ENCODE measurements at regions not wholly inside any gene's neighbourhood (a gene's known extent, or its start where the extent isn't known, plus 50 kb on each side); places are given as distances from the start of the nearest gene placed in this dataset.
"Not testable (repeated sequence)": the region's sequence is repeated elsewhere in the genome, so short reads cannot be mapped to it uniquely, and the experiment has no call there.

DNA sequence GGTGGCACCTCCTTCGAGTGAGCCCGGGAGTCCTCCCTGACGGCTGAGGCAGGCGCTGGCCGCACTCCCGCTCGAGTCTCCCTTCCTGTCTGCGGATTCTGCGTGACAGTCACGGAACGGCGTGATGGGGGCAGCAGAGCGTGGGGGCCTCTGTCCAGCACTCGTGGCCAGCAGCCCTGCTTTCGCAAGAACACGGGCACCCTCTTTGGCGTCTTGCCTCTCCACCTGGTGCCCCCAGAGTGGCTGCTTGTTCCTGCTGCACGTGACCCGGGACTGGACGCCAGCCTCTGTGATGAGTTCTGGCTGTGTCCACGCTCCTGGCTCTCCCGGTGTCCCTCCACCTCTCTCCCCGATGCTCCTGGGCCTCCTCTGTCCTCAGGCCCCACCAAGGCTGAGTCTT, 136.9 kb downstream of the TMEM121 start:
- not testable (repeated sequence) for DNase-seq

- not testable (repeated sequence) for DNase-seq
These were observed 137.6 kb downstream of the TMEM121 start for GRCh38 chr14:105663818-105664596.

DNA sequence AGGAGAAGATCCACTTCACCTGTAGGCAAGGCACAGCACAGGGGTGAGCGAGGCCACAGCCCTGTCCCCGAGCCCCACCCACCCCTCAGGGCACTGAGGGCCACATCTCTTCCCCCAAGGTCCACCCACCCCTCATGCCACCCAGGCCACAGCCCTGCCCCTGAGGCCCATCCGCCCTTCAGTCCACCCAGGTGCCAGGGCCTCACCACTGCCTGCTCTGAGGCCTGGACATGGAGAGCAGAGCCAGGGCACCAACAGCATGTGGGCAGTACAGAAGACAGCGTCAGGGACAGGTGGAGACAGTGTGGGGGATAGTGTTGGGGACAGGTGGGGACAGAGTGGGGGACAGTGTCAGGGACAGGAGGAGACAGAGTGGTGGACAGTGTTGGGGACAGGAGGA, 138.3 kb downstream of the TMEM121 start:
- no peak for DNase-seq

DNA sequence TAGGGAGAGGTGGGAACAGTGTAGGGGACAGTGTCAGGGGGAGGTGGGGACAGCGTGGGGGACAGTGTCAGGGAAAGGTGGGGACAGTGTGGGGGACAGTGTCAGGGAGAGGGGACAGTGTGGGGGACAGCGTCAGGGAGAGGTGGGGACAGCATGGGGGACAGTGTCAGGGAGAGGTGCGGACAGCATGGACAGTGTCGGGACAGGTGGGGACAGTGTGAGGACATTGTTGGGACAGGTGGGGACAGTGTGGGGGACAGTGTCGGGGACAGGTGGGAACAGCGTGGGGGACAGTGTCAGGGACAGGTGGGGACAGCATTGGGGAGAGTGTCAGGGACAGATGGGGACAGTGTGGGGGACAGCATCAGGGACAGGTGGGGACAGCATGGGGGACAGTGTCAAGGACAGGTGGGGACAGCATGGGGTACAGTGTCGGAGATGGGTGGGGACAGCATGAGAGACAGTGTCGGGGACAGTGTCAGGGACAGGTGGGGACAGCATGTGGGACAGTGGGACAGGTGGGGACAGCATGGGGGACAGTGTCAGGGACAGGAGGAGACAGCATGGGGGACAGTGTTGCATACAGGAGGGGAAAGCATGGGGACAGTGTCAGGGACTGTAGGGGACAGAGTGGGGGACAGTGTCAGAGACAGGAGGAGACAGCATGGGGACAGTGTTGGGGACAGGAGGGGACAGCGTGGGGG, 139.0 kb downstream of the TMEM121 start:
- no peak for DNase-seq

DNA sequence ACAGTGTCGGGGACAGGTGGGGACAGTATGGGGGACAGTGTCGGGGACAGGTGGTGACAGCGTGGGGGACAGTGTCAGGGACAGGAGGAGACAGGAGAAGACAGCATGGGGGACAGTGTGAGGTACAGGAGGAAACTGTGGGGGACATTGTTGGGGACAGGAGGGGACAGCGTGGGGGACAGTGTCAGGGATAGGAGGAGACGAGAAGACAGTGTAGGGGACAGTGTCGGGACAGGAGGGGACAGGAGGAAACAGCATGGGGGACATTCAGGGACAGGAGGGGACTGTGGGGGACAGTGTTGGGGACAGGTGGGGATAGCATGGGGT, 139.5 kb downstream of the TMEM121 start:
- no peak for DNase-seq

DNA sequence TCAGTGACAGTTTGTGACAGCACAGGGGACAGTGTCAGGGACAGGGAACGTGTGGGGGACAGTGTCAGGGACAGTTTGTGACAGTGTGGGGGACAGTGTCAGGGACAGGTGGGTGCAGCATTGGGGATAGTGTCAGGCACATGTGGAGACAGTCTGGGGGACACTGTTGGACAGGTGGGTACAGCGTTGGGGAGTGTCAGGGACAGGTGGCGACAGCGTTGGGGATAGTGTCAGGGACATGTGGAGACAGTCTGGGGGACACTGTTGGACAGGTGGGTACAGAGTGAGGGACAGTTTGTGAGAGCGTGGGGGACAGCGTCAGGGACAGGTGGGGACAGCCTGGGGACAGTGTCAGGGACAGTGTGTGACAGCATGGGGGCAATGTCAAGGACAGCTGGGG, 140.0 kb downstream of the TMEM121 start:
- no peak for DNase-seq

- not testable (repeated sequence) for DNase-seq
These were observed 140.7 kb downstream of the TMEM121 start for GRCh38 chr14:105666991-105667662.

- DNase-seq = not testable (repeated sequence)
These were observed 141.3 kb downstream of the TMEM121 start for GRCh38 chr14:105667663-105668020.

GRCh38 chr14:105668021-105668420, 141.6 kb downstream of the TMEM121 start:
- not testable (repeated sequence) for DNase-seq

- not testable (repeated sequence) for DNase-seq
These were observed 142.3 kb downstream of the TMEM121 start for GRCh38 chr14:105668471-105669230.

GRCh38 chr14:105669231-105669610, 142.8 kb downstream of the TMEM121 start:
- DNase-seq = not testable (repeated sequence)

DNA sequence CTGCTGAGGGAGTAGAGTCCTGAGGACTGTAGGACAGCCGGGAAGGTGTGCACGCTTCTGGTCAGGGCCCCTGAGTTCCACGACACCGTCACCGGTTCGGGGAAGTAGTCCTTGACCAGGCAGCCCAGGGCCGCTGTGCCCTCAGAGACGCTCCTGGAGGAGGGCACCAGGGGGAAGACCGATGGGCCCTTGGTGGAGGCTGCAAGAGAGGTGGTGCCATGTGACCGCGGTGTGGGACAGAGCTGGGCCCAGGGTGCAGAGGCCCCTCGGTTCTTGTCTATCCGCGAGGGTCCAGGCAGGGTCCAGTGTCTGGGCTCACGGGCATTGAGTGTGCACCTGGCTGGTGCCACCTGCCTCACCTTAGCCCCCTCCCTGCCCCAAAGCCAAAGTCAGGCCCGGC, 143.3 kb downstream of the TMEM121 start:
- DNase-seq = not testable (repeated sequence)

- DNase-seq = not testable (repeated sequence)
These were observed 146.2 kb downstream of the TMEM121 start for GRCh38 chr14:105672450-105673200.

- not testable (repeated sequence) for DNase-seq
These were observed 149.1 kb downstream of the TMEM121 start for GRCh38 chr14:105675433-105675832.

DNA sequence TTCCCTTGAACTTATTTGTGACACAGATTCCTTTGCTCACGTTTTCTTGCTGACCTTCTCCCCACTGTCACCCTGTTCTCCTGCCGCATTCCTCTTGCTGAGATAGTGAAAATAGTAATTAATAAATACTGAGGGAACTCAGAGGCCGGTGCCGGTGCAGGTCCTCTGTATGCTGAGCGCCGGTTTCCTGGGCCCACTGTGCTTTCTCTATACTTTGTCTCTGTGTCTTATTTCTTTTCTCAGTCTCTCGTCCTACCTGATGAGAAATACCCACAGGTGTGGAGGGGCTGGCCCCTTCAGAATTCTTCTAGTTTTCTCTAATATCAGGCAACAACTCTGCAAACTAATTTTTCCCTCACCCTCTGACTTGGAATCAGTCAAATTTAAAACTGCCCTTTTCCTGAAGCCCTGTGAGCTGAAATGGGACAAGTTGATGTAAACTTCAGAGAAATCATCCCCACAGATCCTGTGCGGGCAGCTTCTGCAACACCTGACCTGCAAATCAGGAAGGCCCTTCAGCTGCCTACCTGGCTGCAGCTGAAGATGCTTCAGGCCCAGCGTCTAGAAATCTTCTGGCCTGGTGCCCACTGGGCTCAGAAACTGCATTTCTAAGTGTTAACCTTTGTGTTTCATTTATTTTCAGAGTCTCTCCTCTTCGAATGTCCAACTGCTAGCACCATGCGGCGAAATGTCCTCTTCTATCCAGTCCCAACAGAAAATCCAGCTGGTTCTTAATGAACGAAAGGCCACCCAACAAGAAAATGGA, 149.7 kb downstream of the TMEM121 start:
- not testable (repeated sequence) for DNase-seq

DNA sequence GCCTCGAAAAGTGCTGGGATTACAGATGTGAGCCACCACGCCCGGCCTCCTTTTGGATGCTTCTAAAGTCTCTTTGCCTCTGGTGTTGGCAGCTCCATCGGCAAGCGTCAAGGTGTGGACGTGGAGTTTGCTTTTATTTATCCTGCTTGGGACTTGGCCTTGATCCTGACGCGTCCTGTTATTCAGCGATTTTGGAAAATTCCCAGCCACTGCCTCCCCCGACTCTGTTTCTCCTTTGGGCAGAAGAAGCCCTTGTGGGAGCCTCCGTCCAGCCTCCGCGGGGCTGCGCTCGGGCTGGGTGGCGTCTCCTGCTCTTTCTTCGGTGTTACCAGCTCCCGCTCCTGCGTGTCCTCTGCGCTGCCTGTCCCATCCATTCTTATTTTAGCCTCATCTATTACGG, 151.7 kb downstream of the TMEM121 start:
- not testable (repeated sequence) for DNase-seq

GRCh38 chr14:105678996-105679958, 152.9 kb downstream of the TMEM121 start:
- not testable (repeated sequence) for DNase-seq

DNA sequence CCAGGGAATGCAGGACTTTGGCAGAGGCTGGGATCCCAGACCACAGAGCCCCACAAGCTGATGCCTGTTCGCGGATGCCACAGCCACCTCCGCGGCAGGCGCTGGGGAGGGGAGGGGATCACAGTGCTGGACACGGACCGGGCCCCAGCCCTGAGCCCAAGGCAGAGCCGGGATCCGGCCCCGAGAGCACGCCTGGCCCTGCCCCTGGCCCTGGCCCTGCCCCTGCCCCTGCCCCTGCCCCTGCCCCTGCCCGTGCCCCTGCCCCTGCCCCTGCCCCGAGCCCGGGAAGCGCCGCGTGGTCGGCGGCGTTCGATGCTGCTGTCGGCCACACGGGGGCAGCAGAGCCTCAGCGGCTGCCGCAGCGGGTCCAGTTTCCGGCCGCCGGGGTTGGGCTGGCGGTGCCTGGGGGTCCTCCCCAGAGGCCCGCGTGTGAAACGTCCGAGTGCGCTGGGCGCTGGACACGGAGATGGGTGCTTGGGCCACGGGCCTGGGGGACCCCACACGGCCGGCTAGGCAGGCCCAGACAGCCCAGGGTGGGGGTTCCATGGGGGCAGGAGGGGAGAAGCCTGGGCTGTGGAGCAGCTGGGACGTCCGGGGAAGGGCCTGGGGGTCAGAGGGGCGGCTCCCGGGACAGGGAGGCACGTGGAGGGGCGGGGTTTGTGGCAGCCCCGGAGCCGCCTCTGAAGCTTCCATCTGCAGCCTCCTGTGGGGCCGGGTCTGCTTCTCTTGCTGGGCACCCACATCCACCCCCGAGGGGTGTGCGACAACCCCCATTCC, 153.8 kb downstream of the TMEM121 start:
- DNase-seq = not testable (repeated sequence)

GRCh38 chr14:105680736-105681098, 154.3 kb downstream of the TMEM121 start:
- DNase-seq = not testable (repeated sequence)
